ENCODE measurements at regions not wholly inside any gene's neighbourhood (a gene's known extent, or its start where the extent isn't known, plus 50 kb on each side); places are given as distances from the start of the nearest gene placed in this dataset.
A peak's percentile ranks its signal among the peaks of the same experiment; 100 is the strongest.

DNA sequence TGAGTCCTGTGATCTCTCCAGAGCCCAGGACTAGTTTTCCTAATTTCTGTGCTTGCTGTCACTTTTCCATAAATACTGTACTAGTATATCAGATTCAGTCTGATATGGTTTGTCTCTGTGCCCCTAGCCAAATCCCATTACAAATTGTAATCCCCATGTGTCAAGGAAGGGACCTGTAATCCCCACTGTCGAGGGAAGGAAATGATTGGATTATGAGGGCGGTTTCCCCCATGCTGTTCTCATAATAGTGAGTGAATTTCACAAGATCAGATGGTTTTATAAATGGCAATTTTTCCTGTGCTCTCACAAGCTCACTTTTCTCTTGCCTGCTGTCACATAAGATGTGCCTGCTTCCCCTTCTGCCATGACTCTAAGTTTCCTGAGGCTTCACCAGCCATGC lies 54.8 kb upstream of the IFRD1 start:
- DNase-seq, result no peak
- Mint-ChIP-seq H3K27ac (no peak overlapping the region), H3K36me3 (peaks cover 0 to 6% of the 10 kb centered on the region in 2 donors), H3K4me1 (peaks cover 10 to 17% (median 12%) of the 10 kb centered on the region in 3 donors), H3K4me3 (peak overlapping the region in 2 of 8 donors; percentile 45 to 72), H3K9me3 (peaks cover 0 to 5% (median 0%) of the 10 kb centered on the region in 7 donors), H3K27me3 (peaks cover 28 to 37% (median 31%) of the 10 kb centered on the region in 3 donors)
- no peak for ATAC-seq (ENCODE audit: low read depth in 2 of 2)

DNA sequence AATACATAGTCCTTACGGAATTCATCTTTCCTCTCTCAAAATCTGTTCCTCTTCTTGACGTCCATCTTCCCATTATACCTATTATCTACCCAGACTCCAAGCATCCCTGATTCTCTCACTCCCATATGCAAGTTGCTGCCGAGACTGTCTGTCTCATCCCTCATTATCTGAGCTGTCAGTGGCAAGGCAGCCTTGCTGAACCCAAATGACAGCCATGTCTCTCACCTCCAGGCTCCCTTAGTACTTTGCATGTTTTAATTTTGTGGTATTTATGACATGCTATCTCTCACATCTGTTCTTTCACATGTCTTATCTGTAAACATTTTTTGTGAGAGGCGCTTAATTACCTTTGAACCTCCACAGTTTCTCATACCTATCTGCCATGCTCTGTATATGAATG lies 54.4 kb upstream of the IFRD1 start:
- H3K27me3 Mint-ChIP-seq, result peaks cover 28 to 37% (median 31%) of the 10 kb centered on the region in 3 donors
- peaks cover 10 to 13% (median 12%) of the 10 kb centered on the region in 3 donors for H3K4me1 Mint-ChIP-seq
- no peak for DNase-seq
- H3K4me3 Mint-ChIP-seq, result peak overlapping the region in 2 of 8 donors; percentile 1 to 72
- peaks cover 0 to 5% (median 0%) of the 10 kb centered on the region in 7 donors for H3K9me3 Mint-ChIP-seq
- H3K27ac Mint-ChIP-seq, result no peak overlapping the region
- peaks cover 0 to 6% of the 10 kb centered on the region in 2 donors for H3K36me3 Mint-ChIP-seq
- ATAC-seq (ENCODE audit: low read depth in 2 of 2), result no peak

- Mint-ChIP-seq H3K36me3 (peaks cover 0 to 6% of the 10 kb centered on the region in 2 donors), H3K27ac (peak overlapping the region in 1 of 6 donors; percentile 60), H3K4me1 (no peaks in the 10 kb centered on the region), H3K9me3 (peaks cover 0 to 5% (median 0%) of the 10 kb centered on the region in 7 donors), H3K27me3 (peaks cover 28 to 37% (median 37%) of the 10 kb centered on the region in 3 donors), H3K4me3 (peak overlapping the region in 1 of 8 donors; percentile 4)
- DNase-seq, result no peak
- no peak for ATAC-seq (ENCODE audit: low read depth in 2 of 2)
These were observed 51.7 kb upstream of the IFRD1 start for GRCh38 chr7:112398534-112398933.

DNA sequence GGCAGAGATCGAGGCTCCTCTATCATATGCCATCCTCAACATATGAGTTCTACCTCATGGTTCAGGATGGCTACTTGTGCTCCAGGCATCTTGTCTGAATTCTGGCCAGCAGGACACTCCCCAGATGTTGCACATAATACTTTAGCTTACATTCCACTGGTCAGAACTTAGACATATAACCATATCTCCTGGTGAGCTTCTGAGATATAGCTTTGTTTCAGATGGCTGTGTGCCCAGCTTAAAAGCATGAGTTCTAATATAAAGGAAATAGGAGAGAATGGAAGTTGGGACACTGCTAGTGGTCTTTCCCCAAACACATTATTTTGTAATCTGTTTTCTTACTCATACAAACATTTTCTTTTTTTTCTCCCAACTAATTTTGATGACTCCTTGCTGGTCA lies 50.8 kb upstream of the IFRD1 start:
- ATAC-seq (ENCODE audit: low read depth in 2 of 2) (no peak), DNase-seq (no peak)
- Mint-ChIP-seq H3K27ac (no peak overlapping the region), H3K9me3 (peaks cover 0 to 5% (median 0%) of the 10 kb centered on the region in 7 donors), H3K4me1 (no peaks in the 10 kb centered on the region), H3K36me3 (peaks cover 0 to 6% of the 10 kb centered on the region in 2 donors), H3K27me3 (peaks cover 29 to 37% (median 37%) of the 10 kb centered on the region in 3 donors), H3K4me3 (no peak overlapping the region)

DNA sequence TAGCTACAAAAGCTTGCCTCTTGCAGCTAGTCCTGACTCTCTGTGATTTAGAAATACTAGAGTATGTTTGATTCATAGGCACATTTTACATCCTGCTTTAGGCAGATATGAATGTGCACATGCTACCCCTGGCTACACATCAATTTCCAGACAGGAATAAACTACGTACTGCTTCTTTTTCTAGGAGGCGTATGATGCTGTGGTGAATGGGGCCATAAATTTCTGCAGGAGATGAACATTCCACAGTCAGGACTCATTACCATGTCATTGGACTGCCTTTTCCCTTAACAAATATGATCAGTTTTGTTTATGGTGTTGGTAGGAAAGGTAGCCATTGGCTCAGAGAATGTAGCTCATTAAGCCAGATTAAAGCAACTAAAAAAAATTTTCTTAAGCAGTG lies 50.1 kb upstream of the IFRD1 start:
- Mint-ChIP-seq H3K36me3 (peaks cover 0 to 6% of the 10 kb centered on the region in 2 donors), H3K9me3 (peaks cover 0 to 5% (median 0%) of the 10 kb centered on the region in 7 donors), H3K27ac (no peak overlapping the region), H3K4me3 (no peak overlapping the region), H3K27me3 (peaks cover 32 to 41% (median 37%) of the 10 kb centered on the region in 3 donors), H3K4me1 (no peaks in the 10 kb centered on the region)
- no peak for ATAC-seq (ENCODE audit: low read depth in 2 of 2)
- no peak for DNase-seq
